ENCODE measurements at regions not wholly inside any gene's neighbourhood (a gene's known extent, or its start where the extent isn't known, plus 50 kb on each side); places are given as distances from the start of the nearest gene placed in this dataset.

DNA sequence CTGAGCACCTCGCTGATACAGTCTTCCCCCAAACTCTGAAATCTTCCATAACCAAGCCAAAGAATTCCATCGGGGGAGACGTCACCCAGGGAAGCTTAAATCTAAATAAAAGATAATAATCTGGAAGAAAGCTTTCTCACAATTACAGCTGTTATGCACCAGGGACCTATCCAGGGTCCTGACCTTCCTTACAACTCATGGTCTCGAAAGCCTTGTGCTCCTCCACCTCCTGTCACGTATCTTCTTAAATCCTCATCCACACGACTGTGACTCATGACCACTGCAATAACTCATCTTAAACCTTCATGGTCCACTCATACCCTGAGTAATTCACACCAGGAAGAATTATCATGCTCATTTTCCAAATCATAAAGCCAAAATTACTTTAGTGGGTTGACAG is 166.8 kb upstream of the FRG1 start:
- WGBS, 2 donors = 37 to 69% methylated on average over 6 of the region's 6 CpGs

GRCh38 chr4:189779281-189779980 is 161.2 kb upstream of the FRG1 start:
- H3K36me3 ChIP-seq = no peaks in the 10 kb centered on the region
- H3K27ac ChIP-seq = no peak overlapping the region
- H3K27me3 ChIP-seq = no peaks in the 10 kb centered on the region
- no peak for DNase-seq
- no peak overlapping the region for H3K4me3 ChIP-seq (replicated peaks in 1 of 3)
- 70 to 74% methylated on average over 7 of the region's 7 CpGs for WGBS, 2 donors
- intact Hi-C loops (cut with DNase I) = no loop called here
- no peak for TF ChIP-seq POLR2A (IDR thresholded peaks at IDR 0.05)
- H3K4me1 ChIP-seq = no peaks in the 10 kb centered on the region
- no peaks in the 10 kb centered on the region for H3K9me3 ChIP-seq

More for the DNA sequence above, 166.8 kb upstream of the FRG1 start:
- Histone ChIP-seq H3K27me3 (no peaks in the 10 kb centered on the region), H3K9me3 (no peaks in the 10 kb centered on the region), H3K36me3 (no peaks in the 10 kb centered on the region), H3K4me3 (replicated peaks in 1 of 3) (no peak overlapping the region), H3K27ac (no peak overlapping the region), H3K4me1 (no peaks in the 10 kb centered on the region)
- no peak for TF ChIP-seq POLR2A (IDR thresholded peaks at IDR 0.05)
- TF ChIP-seq, protein P1, sequence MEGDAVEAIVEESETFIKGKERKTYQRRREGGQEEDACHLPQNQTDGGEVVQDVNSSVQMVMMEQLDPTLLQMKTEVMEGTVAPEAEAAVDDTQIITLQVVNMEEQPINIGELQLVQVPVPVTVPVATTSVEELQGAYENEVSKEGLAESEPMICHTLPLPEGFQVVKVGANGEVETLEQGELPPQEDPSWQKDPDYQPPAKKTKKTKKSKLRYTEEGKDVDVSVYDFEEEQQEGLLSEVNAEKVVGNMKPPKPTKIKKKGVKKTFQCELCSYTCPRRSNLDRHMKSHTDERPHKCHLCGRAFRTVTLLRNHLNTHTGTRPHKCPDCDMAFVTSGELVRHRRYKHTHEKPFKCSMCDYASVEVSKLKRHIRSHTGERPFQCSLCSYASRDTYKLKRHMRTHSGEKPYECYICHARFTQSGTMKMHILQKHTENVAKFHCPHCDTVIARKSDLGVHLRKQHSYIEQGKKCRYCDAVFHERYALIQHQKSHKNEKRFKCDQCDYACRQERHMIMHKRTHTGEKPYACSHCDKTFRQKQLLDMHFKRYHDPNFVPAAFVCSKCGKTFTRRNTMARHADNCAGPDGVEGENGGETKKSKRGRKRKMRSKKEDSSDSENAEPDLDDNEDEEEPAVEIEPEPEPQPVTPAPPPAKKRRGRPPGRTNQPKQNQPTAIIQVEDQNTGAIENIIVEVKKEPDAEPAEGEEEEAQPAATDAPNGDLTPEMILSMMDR (IDR thresholded peaks at IDR 0.05) = no peak
- DNase-seq = no peak
- intact Hi-C loops (cut with DNase I) = no loop called here

DNA sequence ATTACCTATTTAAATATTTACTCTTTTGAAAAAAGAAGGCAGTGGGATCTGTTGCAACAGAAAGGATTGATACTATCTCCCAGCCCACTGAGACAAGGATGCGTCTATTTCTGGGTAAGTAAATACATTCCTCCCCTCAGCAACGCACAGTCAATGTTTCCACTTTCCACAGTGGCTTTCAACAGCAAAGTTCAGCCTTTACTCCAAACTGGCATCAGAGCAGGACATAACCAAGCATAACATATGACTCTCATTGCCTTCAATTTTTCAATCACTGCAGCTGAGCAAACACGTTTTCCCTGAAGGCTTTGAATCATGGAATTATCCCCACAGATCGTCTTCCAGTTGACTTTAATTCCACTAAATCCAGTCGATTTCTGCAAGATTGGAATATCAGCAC is 160.3 kb upstream of the FRG1 start:
- WGBS, 2 donors = 58 to 69% methylated on average over 5 of the region's 5 CpGs

DNA sequence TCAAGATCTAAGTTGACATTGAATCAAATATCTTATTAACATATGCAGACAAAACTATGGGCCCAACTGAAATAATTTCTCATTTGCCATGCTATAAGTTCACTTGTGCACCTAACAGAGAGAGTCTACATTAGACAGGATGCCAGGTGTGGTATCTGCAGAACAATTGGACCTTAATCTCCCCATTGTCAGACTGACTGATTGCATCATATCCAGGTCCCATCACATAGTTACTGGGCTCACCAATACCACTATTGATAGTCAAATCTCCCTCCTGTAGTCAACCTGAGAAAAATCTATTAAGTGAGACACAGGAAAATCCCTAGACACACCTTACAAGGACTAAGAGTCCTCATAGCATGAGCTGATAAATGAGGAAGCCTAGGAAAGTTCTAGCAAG is 156.0 kb upstream of the FRG1 start:
- no peaks in the 10 kb centered on the region for H3K36me3 ChIP-seq
- H3K27ac ChIP-seq = no peak overlapping the region
- intact Hi-C loops (cut with DNase I) = loop anchor here (10.0 kb wide), 1 partner anchor 120 kb away; no protein-coding TSS in a partner anchor
- no peaks in the 10 kb centered on the region for H3K9me3 ChIP-seq
- H3K27me3 ChIP-seq = no peaks in the 10 kb centered on the region
- H3K4me1 ChIP-seq = no peaks in the 10 kb centered on the region
- DNase-seq = no peak
- no peak overlapping the region for H3K4me3 ChIP-seq (replicated peaks in 1 of 3)
- no peak for TF ChIP-seq POLR2A (IDR thresholded peaks at IDR 0.05)
- TF ChIP-seq, protein P1 (IDR thresholded peaks at IDR 0.05) = no peak

More for the DNA sequence above, 160.3 kb upstream of the FRG1 start:
- Histone ChIP-seq H3K36me3 (no peaks in the 10 kb centered on the region), H3K27ac (no peak overlapping the region), H3K4me1 (no peaks in the 10 kb centered on the region), H3K27me3 (no peaks in the 10 kb centered on the region), H3K4me3 (replicated peaks in 1 of 3) (no peak overlapping the region), H3K9me3 (no peaks in the 10 kb centered on the region)
- TF ChIP-seq POLR2A (IDR thresholded peaks at IDR 0.05) = no peak
- TF ChIP-seq, protein P1 (IDR thresholded peaks at IDR 0.05) = no peak
- DNase-seq = no peak
- intact Hi-C loops (cut with DNase I) = loop anchor here (10.0 kb wide), 1 partner anchor 124 kb away; no protein-coding TSS in a partner anchor

DNA sequence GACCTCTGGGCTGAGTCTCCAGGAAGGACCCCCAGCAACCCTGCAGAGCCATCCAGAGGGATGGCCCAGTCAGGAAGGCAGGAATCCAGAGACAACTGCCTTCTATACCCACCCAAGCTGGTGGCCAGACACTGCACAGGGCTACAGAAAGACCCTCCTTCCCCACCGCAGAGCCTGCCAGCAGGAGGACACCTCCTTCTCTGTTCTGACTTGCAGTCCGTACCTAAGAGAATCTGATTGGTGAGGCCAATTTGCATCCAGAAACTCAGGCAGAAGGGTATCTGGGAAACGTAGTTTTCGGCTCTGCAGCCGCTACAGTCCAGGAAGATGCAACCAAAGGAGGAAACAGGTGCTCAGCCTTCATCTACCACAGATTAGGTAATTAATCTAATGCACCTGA is 155.4 kb upstream of the FRG1 start:
- intact Hi-C loops (cut with DNase I) = loop anchor here (10.0 kb wide), 1 partner anchor 120 kb away; no protein-coding TSS in a partner anchor
- TF ChIP-seq, protein P1 (IDR thresholded peaks at IDR 0.05) = no peak
- TF ChIP-seq POLR2A (IDR thresholded peaks at IDR 0.05) = no peak
- H3K4me1 ChIP-seq = no peaks in the 10 kb centered on the region
- H3K9me3 ChIP-seq = no peaks in the 10 kb centered on the region
- no peak overlapping the region for H3K27ac ChIP-seq
- H3K4me3 ChIP-seq (replicated peaks in 1 of 3) = no peak overlapping the region
- WGBS, 2 donors = 59 to 61% methylated on average over 5 of the region's 5 CpGs
- H3K36me3 ChIP-seq = no peaks in the 10 kb centered on the region
- H3K27me3 ChIP-seq = no peaks in the 10 kb centered on the region
- DNase-seq = no peak

Data from thyroid gland (tissue), 4 donors.